GM23248 (cell line): ENCODE measurements at regions not wholly inside any gene's neighbourhood (a gene's known extent, or its start where the extent isn't known, plus 50 kb on each side); places are given as distances from the start of the nearest gene placed in this dataset.

Experiments used
- DNase-seq: peaks from one replicate; pipeline ENCODE4 v3.0.0-alpha.2; 2015
- H2AFZ ChIP-seq: fragments of 200-600 bp; sonication (generic); 2 replicates; pipeline ENCODE4 v1.6.1; 2016; ENCODE audit warnings: antibody characterized with exemption
- H3F3A ChIP-seq: fragments of 200-600 bp; sonication (generic); 2 replicates; pipeline ENCODE4 v1.6.1; 2016; ENCODE audit warnings: mild to moderate bottlenecking, antibody characterized with exemption, mixed run types; ENCODE audit not compliant: insufficient read depth
- H3K27ac ChIP-seq: fragments of 200-600 bp; sonication (generic); 2 replicates; pipeline ENCODE4 v1.5.1; 2016; ENCODE audit warnings: mild to moderate bottlenecking
- H3K27me3 ChIP-seq: fragments of 200-600 bp; sonication (generic); replicated peaks from 2 replicates; pipeline ENCODE4 v1.6.1; 2016; ENCODE audit warnings: mild to moderate bottlenecking; ENCODE audit not compliant: insufficient read depth
- H3K36me3 ChIP-seq: fragments of 200-600 bp; sonication (generic); 2 replicates; pipeline ENCODE4 v1.6.1; 2016; ENCODE audit warnings: low read depth, mild to moderate bottlenecking
- H3K4me1 ChIP-seq: fragments of 200-600 bp; sonication (generic); 2 replicates; pipeline ENCODE4 v1.6.1; 2016; ENCODE audit warnings: mild to moderate bottlenecking; ENCODE audit not compliant: insufficient read depth
- H3K4me2 ChIP-seq: fragments of 200-600 bp; sonication (generic); one replicate; pipeline ENCODE4 v1.6.1; 2016; ENCODE audit warnings: mild to moderate bottlenecking; ENCODE audit not compliant: unreplicated experiment
- H3K4me3 ChIP-seq: fragments of 200-600 bp; sonication (generic); 2 replicates; pipeline ENCODE4 v1.5.1; 2016; ENCODE audit warnings: mild to moderate bottlenecking
- H3K79me2 ChIP-seq: fragments of 200-600 bp; sonication (generic); 2 replicates; pipeline ENCODE4 v1.6.1; 2016; ENCODE audit warnings: mild to moderate bottlenecking; ENCODE audit not compliant: insufficient read depth
- H3K9ac ChIP-seq: fragments of 200-600 bp; sonication (generic); 2 replicates; pipeline ENCODE4 v1.6.1; 2016; ENCODE audit warnings: mild to moderate bottlenecking
- H3K9me2 ChIP-seq: fragments of 200-600 bp; sonication (generic); 2 replicates; pipeline ENCODE4 v1.6.1; 2016; ENCODE audit warnings: mixed run types, mild to moderate bottlenecking, moderate library complexity; ENCODE audit not compliant: insufficient read depth
- H3K9me3 ChIP-seq: fragments of 200-600 bp; sonication (generic); one replicate; pipeline ENCODE4 v1.6.1; 2017; ENCODE audit warnings: low read depth
- H4K20me1 ChIP-seq: fragments of 200-600 bp; sonication (generic); 2 replicates; pipeline ENCODE4 v1.6.0; 2016; ENCODE audit not compliant: insufficient read depth
- EZH2 ChIP-seq: fragments of 200-600 bp; sonication (generic); IDR thresholded peaks from 2 replicates; pipeline ENCODE4 v1.6.1; 2018; ENCODE audit warnings: antibody characterized with exemption, mild to moderate bottlenecking; ENCODE audit not compliant: insufficient read depth, poor library complexity, severe bottlenecking
- EZH2phosphoT487 ChIP-seq: fragments of 200-600 bp; sonication (generic); IDR thresholded peaks from 2 replicates; pipeline ENCODE4 v1.6.1; 2018; ENCODE audit warnings: antibody characterized with exemption, moderate library complexity, mild to moderate bottlenecking, low read depth; ENCODE audit not compliant: insufficient read depth
- WGBS, 2 experiments: methylation state at CpG; one replicate each; pipeline ENCODE4 v1.1.6; 2015 to 2017; ENCODE audit warnings: low lambda C conversion rate in 2 of 2, low coverage in 1 of 2; ENCODE audit errors: missing lambda C conversion rate in 2 of 2; 5-methylcytosine and 5-hydroxymethylcytosine counted together
- in situ Hi-C: fragments of 300-500 bp; cut with MboI; formaldehyde crosslinking; loops from 2 replicates; pipeline ENCODE4 v1.15.0; 2020

DNA sequence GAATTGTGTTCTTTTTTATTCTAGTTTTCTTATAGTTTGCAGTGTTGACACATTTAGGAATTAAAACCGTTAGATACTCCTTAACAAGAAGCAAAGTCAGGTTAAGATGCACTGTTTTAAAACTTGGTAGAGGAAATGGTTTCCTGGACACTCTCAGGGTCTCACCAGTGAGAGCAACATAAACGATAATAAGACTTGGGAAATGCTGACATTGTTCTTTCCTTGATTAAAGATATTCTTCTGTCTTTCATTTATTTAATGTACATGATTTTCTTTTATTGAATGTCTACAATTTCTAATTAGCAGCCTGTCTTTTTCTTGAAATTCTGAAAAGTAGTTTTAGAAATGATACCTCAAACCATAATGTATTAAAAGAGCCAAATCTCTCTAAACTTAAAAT, 707.9 kb upstream of the CHD1 start:
- TF ChIP-seq EZH2 (no peak), EZH2phosphoT487 (no peak)
- WGBS, 2 experiments: 2 to 4% methylated on average over 2 of the region's 2 CpGs
- Histone ChIP-seq H3K36me3 (no peaks in the 10 kb centered on the region), H3K4me3 (no peak overlapping the region), H3K9me3 (no peaks in the 10 kb centered on the region), H3K79me2 (no peaks in the 10 kb centered on the region), H3K9me2 (no peaks in the 10 kb centered on the region), H4K20me1 (no peaks in the 10 kb centered on the region), H3K27ac (no peak overlapping the region), H3F3A (no peaks in the 10 kb centered on the region), H3K4me2 (no peak overlapping the region), H3K4me1 (no peaks in the 10 kb centered on the region), H3K9ac (no peak overlapping the region), H3K27me3 (no peaks in the 10 kb centered on the region), H2AFZ (no peak overlapping the region)
- in situ Hi-C loops: no loop called here
- DNase-seq: no peak

DNA sequence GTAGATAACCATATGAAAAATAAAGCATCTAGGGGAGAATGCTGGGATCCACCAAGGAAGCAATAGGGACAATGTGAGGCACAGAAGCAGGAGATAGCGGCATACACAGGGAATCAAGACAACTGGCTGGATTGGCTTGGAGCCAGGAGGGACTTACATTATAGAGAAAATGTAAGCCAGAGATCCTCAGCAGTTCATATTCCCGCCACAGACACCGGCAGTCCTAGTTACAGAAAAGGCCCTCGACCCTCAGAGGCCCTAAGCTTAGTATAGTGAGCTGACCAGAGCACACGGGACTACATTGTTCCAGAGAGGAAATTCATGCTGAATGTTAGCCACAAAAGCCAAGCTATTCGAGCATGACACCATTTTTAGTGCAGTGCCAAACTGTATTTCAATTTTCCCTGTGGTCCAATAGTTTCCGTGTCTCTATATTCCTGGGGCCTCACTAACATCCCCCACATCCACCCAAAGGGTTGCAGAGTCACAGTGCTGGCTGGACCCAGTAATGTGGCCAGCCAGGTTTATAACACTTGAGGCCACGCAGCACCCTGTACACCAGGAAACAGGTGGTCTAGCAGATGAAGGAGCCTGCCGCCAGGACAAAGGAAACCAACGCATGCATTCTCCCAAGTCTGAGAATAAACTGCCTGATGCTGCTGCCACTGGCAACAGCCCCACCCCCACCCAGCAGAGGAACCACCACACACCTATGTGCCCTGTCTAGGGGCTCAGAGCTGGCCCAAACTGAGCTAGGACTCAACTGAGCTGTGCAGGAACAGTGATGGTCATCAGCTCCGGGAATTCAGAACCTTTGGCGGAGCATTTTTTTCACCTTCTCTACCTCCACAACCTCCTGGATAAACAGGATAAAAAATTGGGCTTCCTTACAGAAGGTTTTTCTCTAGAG, 693.2 kb upstream of the CHD1 start:
- Histone ChIP-seq H3K27me3 (no peaks in the 10 kb centered on the region), H3K27ac (no peak overlapping the region), H3K9me3 (no peaks in the 10 kb centered on the region), H3K79me2 (no peaks in the 10 kb centered on the region), H3K9me2 (no peaks in the 10 kb centered on the region), H3K36me3 (no peaks in the 10 kb centered on the region), H3K4me1 (no peaks in the 10 kb centered on the region), H2AFZ (no peak overlapping the region), H3K9ac (no peak overlapping the region), H3K4me3 (no peak overlapping the region), H4K20me1 (no peaks in the 10 kb centered on the region), H3F3A (no peaks in the 10 kb centered on the region), H3K4me2 (no peak overlapping the region)
- peak; percentile 0 for DNase-seq
- WGBS, 2 experiments: 41% methylated on average over 12 of the region's 12 CpGs
- no peak for TF ChIP-seq EZH2
- no peak for TF ChIP-seq EZH2phosphoT487
- in situ Hi-C loops: no loop called here

DNA sequence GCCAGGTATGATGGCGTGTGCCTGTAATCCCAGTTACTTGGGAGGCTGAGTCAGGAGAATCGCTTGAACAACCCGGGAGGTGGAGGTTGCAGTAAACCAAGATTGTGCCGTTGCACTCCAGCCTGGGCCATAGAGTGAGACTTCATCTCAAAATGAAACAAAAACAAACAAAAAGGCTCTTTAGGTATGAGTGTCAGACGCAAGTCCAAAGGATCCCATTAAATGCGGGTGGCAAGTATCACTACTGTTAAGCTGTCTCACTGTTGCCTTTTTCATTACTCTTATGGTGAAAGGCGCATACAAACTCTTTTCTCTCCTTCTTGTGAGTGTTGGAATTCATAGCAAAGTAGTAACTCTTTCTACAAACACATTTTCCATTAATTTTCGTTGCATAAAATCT, 688.5 kb upstream of the CHD1 start:
- Histone ChIP-seq H2AFZ (no peak overlapping the region), H3K79me2 (no peaks in the 10 kb centered on the region), H3K9me3 (no peaks in the 10 kb centered on the region), H3K9ac (no peak overlapping the region), H3K36me3 (no peaks in the 10 kb centered on the region), H3K9me2 (no peaks in the 10 kb centered on the region), H4K20me1 (no peaks in the 10 kb centered on the region), H3K4me2 (no peak overlapping the region), H3K27ac (no peak overlapping the region), H3K4me3 (no peak overlapping the region), H3K4me1 (no peaks in the 10 kb centered on the region), H3K27me3 (no peaks in the 10 kb centered on the region), H3F3A (no peaks in the 10 kb centered on the region)
- 44 to 51% methylated on average over 8 of the region's 8 CpGs for WGBS, 2 experiments
- DNase-seq: no peak
- in situ Hi-C loops: no loop called here
- TF ChIP-seq EZH2 (no peak), EZH2phosphoT487 (no peak)

DNA sequence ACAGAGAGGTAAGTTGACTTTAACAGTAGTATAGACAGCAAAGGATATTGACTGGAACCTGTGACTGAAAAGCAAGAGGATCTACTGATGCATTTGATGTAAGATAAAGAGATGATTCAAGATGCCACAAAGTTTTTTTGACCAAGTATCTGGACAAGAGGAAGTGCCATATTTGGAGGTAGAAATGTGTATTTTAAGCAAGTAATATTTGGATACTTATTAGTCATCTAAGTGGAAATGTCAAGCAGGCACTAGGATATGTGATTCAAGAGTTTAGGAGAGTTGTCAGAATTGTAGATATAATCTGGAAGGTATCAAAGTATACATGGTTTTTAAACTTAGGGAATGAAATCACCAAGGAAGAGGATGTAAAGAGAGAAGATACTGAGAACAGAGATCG, 686.1 kb upstream of the CHD1 start:
- Histone ChIP-seq H3K9me2 (no peaks in the 10 kb centered on the region), H2AFZ (no peak overlapping the region), H3K79me2 (no peaks in the 10 kb centered on the region), H3K36me3 (no peaks in the 10 kb centered on the region), H3K9ac (no peak overlapping the region), H3K27me3 (no peaks in the 10 kb centered on the region), H3K9me3 (no peaks in the 10 kb centered on the region), H3F3A (no peaks in the 10 kb centered on the region), H3K27ac (no peak overlapping the region), H3K4me1 (no peaks in the 10 kb centered on the region), H4K20me1 (no peaks in the 10 kb centered on the region), H3K4me3 (no peak overlapping the region), H3K4me2 (no peak overlapping the region)
- whole genome bisulfite sequencing, 2 experiments: 0% methylated on average over 1 of the region's 1 CpG
- TF ChIP-seq EZH2: no peak
- no peak for TF ChIP-seq EZH2phosphoT487
- in situ Hi-C loops: no loop called here
- DNase-seq: no peak
